ENCODE measurements at regions not wholly inside any gene's neighbourhood (a gene's known extent, or its start where the extent isn't known, plus 50 kb on each side); places are given as distances from the start of the nearest gene placed in this dataset.

GRCh38 chr12:69000074-69000473 is 67.1 kb upstream of the CPM start:
- TF ChIP-seq CTCF (IDR thresholded peaks at IDR 0.05; ENCODE audit: low read depth, low read length) (no peak), EZH2phosphoT487 (IDR thresholded peaks at IDR 0.05; ENCODE audit: low read depth) (no peak)

All from OCI-LY3 (cell line).